PC-3 (cell line): ENCODE measurements at regions not wholly inside any gene's neighbourhood (a gene's known extent, or its start where the extent isn't known, plus 50 kb on each side); places are given as distances from the start of the nearest gene placed in this dataset.

Experiments
- ATAC-seq: fragments of 200-7000 bp; cut with Tn5 transposase; 2 replicates; pipeline ENCODE4 v1.9.1; 2020; ENCODE audit warnings: mild to moderate bottlenecking, moderate library complexity
- BruUV-seq: library from RNA; stranded (reverse); fragments of 400-500 nt; replicated peaks from 2 replicates; lab custom pipeline; 2021; lab: Mats Ljungman, UMichigan
- CTCF ChIA-PET: fragments of 300-600 bp; sonication (Branson Sonifier 250); formaldehyde crosslinking; loops from one replicate; lab custom pipeline; 2022; ENCODE audit warnings: antibody characterized with exemption; lab: Charles Lee
- POLR2A ChIA-PET: fragments of 300-600 bp; sonication (Branson Sonifier 250); formaldehyde crosslinking; loops from one replicate; lab custom pipeline; 2022; ENCODE audit warnings: antibody characterized with exemption; ENCODE audit not compliant: unreplicated experiment; lab: Charles Lee
- DNase-seq: peaks from one replicate; pipeline ENCODE4 v3.0.0-alpha.2; 2015
- H2AFZ ChIP-seq: fragments of 300-600 bp; sonication (generic); 2 replicates; pipeline ENCODE4 v1.6.0; 2016; ENCODE audit warnings: antibody characterized with exemption, low read length
- H3F3A ChIP-seq: fragments of 300-600 bp; sonication (generic); one replicate; pipeline ENCODE4 v1.6.0; 2017; ENCODE audit warnings: antibody characterized with exemption, low read length, control low read depth, mild to moderate bottlenecking; ENCODE audit not compliant: unreplicated experiment
- H3K27ac ChIP-seq: fragments of 300-600 bp; sonication (generic); 2 replicates; pipeline ENCODE4 v1.5.1; 2016; ENCODE audit warnings: mild to moderate bottlenecking, low read length
- H3K27me3 ChIP-seq: fragments of 300-600 bp; sonication (generic); 2 replicates; pipeline ENCODE4 v1.6.1; 2016; ENCODE audit warnings: low read length, mixed read lengths
- H3K36me3 ChIP-seq: fragments of 300-600 bp; sonication (generic); 2 replicates; pipeline ENCODE4 v1.6.1; 2016; ENCODE audit warnings: low read depth, mixed run types, low read length, mixed read lengths
- H3K4me1 ChIP-seq: fragments of 300-600 bp; sonication (generic); 2 replicates; pipeline ENCODE4 v1.5.1; 2016; ENCODE audit warnings: low read length; ENCODE audit not compliant: insufficient read depth
- H3K4me2 ChIP-seq: fragments of 300-600 bp; sonication (generic); 2 replicates; pipeline ENCODE4 v1.6.0; 2016; ENCODE audit warnings: low read length
- H3K4me3 ChIP-seq: fragments of 300-600 bp; sonication (generic); 2 replicates; pipeline ENCODE4 v1.5.1; 2016; ENCODE audit warnings: mild to moderate bottlenecking, low read length, mixed read lengths
- H3K79me2 ChIP-seq: fragments of 300-600 bp; sonication (generic); 2 replicates; pipeline ENCODE4 v1.6.1; 2017; ENCODE audit warnings: low read length, mixed read lengths
- H3K9ac ChIP-seq: fragments of 300-600 bp; sonication (generic); 2 replicates; pipeline ENCODE4 v1.6.0; 2016; ENCODE audit warnings: mild to moderate bottlenecking, low read length
- H3K9me2 ChIP-seq: fragments of 300-600 bp; sonication (generic); replicated peaks from 2 replicates; pipeline ENCODE4 v1.6.1; 2016; ENCODE audit warnings: mixed run types, low read length, mixed read lengths
- H3K9me3 ChIP-seq: fragments of 300-600 bp; sonication (generic); 2 replicates; pipeline ENCODE4 v1.6.1; 2016; ENCODE audit warnings: low read length, mixed read lengths
- H4K20me1 ChIP-seq: fragments of 300-600 bp; sonication (generic); 2 replicates; pipeline ENCODE4 v1.6.1; 2016; ENCODE audit warnings: low read length, mixed read lengths
- EZH2 ChIP-seq: fragments of 300-600 bp; sonication (generic); IDR thresholded peaks from one replicate; pipeline ENCODE4 v1.6.1; 2017; ENCODE audit warnings: antibody characterized with exemption, mild to moderate bottlenecking, low read length; ENCODE audit not compliant: unreplicated experiment
- EZH2phosphoT487 ChIP-seq: fragments of 300-600 bp; sonication (generic); IDR thresholded peaks from 2 replicates; pipeline ENCODE4 v1.6.1; 2018; ENCODE audit warnings: mild to moderate bottlenecking, antibody characterized with exemption, low read length, borderline replicate concordance
- intact Hi-C: fragments of 100-400 bp; cut with micrococcal nuclease; formaldehyde crosslinking; loops from 2 replicates; pipeline ENCODE4 v1.9.0; 2023
- TF ChIP-seq, protein P1 (sequence below): fragments of 300-600 bp; sonication (generic); conservative IDR thresholded peaks from 2 replicates; pipeline ENCODE4 v1.5.1; 2017; ENCODE audit warnings: antibody characterized with exemption, low read depth, mild to moderate bottlenecking, low read length

DNA sequence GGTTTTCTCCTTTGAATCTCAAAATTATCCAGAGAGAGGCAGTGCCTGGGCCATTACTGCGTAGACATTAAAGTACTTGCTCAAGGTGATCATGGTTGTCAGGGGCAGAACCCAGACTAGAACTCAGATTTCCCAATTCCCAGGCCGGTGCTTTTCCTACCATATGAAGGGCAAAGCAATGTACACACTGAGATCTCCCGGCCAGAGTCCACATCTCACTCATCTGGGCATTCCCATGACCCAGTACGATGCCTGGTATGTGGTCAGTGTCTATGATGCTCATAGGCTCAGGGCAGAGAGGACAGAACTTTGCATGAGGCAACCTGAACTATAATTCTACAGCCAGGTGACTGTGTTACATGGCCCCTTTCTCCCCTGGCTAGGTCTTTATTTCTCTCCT is 531.4 kb downstream of the TDRD15 start:
- no peaks in the 10 kb centered on the region for H3K9me2 ChIP-seq
- ATAC-seq (no peak), DNase-seq (no peak)
- H2AFZ ChIP-seq, result no peak overlapping the region
- no peaks in the 10 kb centered on the region for H3K9me3 ChIP-seq
- H3K4me1 ChIP-seq, result no peaks in the 10 kb centered on the region
- H3K9ac ChIP-seq, result no peak overlapping the region
- no peak overlapping the region for H3K4me2 ChIP-seq
- no peak overlapping the region for H3K4me3 ChIP-seq
- no TSS peak for BruUV-seq
- no peak overlapping the region for H3K27ac ChIP-seq
- no peaks in the 10 kb centered on the region for H3F3A ChIP-seq
- TF ChIP-seq, protein P1, sequence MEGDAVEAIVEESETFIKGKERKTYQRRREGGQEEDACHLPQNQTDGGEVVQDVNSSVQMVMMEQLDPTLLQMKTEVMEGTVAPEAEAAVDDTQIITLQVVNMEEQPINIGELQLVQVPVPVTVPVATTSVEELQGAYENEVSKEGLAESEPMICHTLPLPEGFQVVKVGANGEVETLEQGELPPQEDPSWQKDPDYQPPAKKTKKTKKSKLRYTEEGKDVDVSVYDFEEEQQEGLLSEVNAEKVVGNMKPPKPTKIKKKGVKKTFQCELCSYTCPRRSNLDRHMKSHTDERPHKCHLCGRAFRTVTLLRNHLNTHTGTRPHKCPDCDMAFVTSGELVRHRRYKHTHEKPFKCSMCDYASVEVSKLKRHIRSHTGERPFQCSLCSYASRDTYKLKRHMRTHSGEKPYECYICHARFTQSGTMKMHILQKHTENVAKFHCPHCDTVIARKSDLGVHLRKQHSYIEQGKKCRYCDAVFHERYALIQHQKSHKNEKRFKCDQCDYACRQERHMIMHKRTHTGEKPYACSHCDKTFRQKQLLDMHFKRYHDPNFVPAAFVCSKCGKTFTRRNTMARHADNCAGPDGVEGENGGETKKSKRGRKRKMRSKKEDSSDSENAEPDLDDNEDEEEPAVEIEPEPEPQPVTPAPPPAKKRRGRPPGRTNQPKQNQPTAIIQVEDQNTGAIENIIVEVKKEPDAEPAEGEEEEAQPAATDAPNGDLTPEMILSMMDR, result no peak
- TF ChIP-seq EZH2 (no peak), EZH2phosphoT487 (no peak)
- no peaks in the 10 kb centered on the region for H3K36me3 ChIP-seq
- H3K79me2 ChIP-seq, result no peaks in the 10 kb centered on the region
- H4K20me1 ChIP-seq, result no peaks in the 10 kb centered on the region
- no peaks in the 10 kb centered on the region for H3K27me3 ChIP-seq
- ChIA-PET POLR2A (no interaction called here), CTCF (no interaction called here)
- intact Hi-C loops, result no loop called here

DNA sequence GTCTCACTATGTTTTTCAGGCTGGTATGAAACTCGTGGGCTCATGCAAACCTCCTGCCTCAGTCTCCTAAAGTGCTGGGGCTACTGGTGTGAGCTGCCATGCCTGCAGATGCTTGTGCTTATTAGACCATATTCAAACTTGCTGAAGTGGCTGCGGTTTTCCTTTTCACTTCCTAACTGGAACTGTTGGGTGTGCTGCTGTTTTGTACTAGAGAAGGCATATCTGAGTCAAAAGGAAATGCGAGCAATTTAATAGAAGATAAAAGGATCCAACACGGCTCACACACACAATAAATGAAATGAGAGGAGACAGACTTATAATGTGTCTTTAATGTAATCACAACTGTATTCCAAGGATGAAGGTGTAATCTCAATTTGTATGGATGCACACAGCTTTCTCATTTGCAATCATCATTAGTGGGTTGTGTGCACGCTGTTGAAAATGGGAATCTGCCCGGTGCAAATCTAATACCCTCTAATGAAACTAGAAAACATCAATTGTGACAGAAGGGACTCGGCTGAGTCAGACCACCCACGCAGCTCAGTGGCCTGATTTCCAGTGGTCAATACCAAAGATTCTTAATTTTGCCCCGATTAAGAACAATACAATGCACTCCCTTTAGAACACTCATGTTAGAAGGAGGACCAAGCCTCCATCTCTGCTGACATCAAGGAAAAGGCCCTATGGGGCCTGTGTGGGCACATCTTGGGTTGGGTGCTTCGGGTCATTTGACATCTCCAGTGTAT is 532.7 kb downstream of the TDRD15 start:
- Histone ChIP-seq H3K4me3 (no peak overlapping the region), H3K4me2 (no peak overlapping the region), H4K20me1 (no peaks in the 10 kb centered on the region), H2AFZ (no peak overlapping the region), H3K27ac (no peak overlapping the region), H3K79me2 (no peaks in the 10 kb centered on the region), H3K36me3 (no peaks in the 10 kb centered on the region), H3F3A (no peaks in the 10 kb centered on the region), H3K9ac (no peak overlapping the region), H3K9me3 (no peaks in the 10 kb centered on the region), H3K27me3 (no peaks in the 10 kb centered on the region), H3K4me1 (no peaks in the 10 kb centered on the region), H3K9me2 (no peaks in the 10 kb centered on the region)
- CTCF ChIA-PET, result no interaction called here
- no peak for DNase-seq
- TF ChIP-seq EZH2phosphoT487, result no peak
- no peak for TF ChIP-seq EZH2
- TF ChIP-seq, protein P1, result no peak
- BruUV-seq, result no TSS peak
- no peak for ATAC-seq
- POLR2A ChIA-PET, result no interaction called here
- intact Hi-C loops, result no loop called here

DNA sequence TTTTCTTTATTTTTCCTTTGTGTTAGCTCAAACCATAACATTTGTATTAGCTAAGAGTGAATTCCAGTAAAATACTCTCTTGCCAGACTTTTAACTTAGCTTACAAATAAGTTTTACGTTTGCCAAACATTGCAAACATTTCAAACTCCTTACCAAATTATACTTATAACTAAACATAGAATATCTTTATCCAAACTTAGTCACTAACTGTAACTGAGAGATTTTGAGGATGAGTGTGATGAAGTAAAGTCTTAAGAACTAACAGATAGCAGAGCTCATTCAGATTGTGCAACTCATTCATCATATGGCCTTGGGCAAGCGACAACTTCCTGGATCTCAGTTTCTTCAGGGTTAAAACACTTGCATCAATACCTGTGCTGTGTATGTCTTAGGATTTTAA is 533.7 kb downstream of the TDRD15 start:
- Histone ChIP-seq H4K20me1 (no peaks in the 10 kb centered on the region), H2AFZ (no peak overlapping the region), H3K4me1 (no peaks in the 10 kb centered on the region), H3K4me2 (no peak overlapping the region), H3F3A (no peaks in the 10 kb centered on the region), H3K9ac (no peak overlapping the region), H3K27me3 (no peaks in the 10 kb centered on the region), H3K9me3 (no peaks in the 10 kb centered on the region), H3K79me2 (no peaks in the 10 kb centered on the region), H3K9me2 (no peaks in the 10 kb centered on the region), H3K4me3 (no peak overlapping the region), H3K36me3 (no peaks in the 10 kb centered on the region), H3K27ac (no peak overlapping the region)
- TF ChIP-seq EZH2phosphoT487 (no peak), EZH2 (no peak)
- TF ChIP-seq, protein P1, result no peak
- ChIA-PET POLR2A (no interaction called here), CTCF (no interaction called here)
- BruUV-seq, result no TSS peak
- intact Hi-C loops, result no loop called here
- no peak for DNase-seq
- no peak for ATAC-seq
